Stimulated activated CD4-positive, alpha-beta T cell treated with anti-CD3 and anti-CD28 coated beads, TNF-alpha, amount 100 ng/mL, for 48 hours (primary cell): ENCODE measurements at regions not wholly inside any gene's neighbourhood (a gene's known extent, or its start where the extent isn't known, plus 50 kb on each side); places are given as distances from the start of the nearest gene placed in this dataset.
"Not testable (repeated sequence)": the region's sequence is repeated elsewhere in the genome, so short reads cannot be mapped to it uniquely, and the experiment has no call there.

Source experiments
- DNase-seq, 3 donors: peaks; one replicate each; pipeline ENCODE4 v3.0.0-alpha.2; 2020; ENCODE audit warnings: low read depth in 3 of 3

DNA sequence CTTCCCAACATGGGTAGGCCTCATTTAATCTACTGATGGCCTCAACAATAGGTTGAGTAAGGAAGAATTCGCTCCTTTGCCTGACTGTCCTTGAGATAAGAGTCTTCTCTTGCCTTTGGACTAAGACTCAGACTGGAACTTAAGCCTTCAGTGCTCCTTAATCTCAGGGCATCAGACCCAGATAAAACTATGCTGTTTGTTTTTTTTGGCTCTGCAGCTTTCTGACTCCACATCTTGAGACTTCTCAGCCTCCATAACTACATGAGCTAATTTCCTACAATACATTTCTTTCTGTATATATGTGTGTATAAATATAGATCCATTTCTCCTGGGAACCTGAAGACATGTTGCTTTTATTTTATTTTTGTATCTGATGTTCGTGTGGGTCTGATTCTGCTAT lies 1470.7 kb upstream of the PRMT6 start:
- no peak for DNase-seq

DNA sequence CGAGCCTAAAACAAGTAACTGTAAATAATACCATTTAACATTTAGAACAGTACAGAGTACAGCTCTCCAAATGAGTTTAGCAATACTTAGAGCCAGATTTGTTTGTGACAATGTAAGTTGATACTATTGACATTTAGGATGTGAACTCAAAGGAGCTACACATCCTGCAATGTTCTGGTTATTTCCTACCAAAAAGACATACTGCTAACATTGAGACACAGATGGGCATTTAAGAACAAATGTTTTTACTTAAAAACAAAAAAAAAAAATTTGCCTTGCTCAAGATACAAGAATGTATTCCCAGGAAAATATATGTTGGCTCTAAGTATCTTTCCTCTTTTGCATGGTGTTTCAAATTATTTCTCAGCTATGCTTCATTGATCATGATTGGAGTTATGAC lies 1464.8 kb upstream of the PRMT6 start:
- no peak for DNase-seq

DNA sequence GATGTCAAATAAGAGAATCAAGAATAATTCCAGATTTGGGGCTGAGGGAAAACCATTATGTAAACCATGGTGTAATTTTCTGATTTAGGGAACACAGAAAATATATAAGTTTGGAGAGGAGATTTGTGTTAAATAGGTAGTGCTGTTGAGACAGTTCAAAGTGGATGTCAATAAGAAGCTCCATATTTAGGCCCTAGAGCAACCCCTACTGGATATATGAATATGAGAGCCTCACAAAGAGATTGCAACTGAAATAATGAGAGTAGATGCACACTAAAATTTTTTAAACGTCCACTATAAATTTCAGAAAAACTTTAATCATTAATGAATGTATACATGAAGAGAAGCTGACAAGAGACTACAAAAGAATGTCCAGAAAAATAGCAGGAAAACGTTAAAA lies 1447.8 kb upstream of the PRMT6 start:
- no peak for DNase-seq

DNA sequence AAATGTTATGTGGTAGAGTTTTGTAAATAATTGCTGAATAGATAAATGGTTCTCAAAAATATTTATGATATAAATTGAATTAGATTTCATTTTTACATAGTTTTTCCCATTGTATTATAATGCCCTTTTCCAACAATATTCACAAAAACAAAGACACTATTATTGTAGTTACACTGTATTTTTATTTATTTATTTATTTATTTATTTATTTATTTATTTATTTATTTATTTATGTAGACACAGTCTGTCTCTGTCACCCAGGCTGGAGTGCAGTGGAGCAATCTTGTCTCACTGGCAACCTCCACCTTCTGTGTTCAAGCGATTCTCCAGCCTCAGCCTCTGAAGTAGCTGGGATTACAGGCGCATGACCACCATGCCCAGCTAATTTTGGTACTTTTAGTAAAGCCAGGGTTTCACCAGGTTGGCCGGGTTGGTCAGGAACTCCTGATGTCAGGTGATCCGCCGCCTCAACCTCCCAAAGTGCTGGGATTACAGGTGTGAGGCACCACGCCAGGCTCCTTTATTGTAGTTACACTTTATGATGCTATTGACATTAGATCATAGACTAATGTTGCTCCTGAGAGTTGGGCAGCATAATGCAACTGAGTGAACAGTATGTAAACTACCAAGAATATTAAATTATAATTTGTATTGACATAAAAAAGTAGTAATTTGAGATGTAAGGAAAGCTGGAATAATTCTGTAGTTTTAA lies 1430.0 kb upstream of the PRMT6 start:
- DNase-seq: no peak

DNA sequence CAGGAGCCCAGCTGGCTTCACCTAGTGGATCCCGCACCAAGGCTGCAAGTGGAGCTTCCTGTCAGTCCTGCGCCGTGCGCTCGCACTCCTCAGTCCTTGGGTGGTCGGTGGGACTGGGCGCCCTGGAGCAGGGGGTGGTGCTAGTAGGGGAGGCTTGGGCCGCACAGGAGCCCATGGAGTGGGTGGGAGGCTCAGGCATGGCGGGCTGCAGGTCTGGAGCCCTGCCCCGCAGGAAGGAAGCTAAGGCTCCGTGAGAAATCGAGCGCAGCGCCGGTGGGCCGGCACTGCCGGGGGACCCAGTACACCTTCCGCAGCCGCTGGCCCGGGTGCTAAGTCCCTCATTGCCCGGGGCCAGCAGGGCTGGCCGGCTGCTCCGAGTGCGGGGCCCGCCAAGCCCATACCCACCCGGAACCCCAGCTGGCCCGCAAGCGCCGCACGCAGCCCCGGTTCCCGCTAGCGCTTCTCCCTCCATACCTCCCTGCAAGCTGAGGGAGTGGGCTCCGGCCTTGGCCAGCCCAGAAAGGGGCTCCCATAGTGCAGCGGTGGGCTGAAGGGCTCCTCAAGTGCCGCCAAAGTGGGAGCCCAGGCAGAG lies 1425.2 kb upstream of the PRMT6 start:
- DNase-seq: not testable (repeated sequence)

DNA sequence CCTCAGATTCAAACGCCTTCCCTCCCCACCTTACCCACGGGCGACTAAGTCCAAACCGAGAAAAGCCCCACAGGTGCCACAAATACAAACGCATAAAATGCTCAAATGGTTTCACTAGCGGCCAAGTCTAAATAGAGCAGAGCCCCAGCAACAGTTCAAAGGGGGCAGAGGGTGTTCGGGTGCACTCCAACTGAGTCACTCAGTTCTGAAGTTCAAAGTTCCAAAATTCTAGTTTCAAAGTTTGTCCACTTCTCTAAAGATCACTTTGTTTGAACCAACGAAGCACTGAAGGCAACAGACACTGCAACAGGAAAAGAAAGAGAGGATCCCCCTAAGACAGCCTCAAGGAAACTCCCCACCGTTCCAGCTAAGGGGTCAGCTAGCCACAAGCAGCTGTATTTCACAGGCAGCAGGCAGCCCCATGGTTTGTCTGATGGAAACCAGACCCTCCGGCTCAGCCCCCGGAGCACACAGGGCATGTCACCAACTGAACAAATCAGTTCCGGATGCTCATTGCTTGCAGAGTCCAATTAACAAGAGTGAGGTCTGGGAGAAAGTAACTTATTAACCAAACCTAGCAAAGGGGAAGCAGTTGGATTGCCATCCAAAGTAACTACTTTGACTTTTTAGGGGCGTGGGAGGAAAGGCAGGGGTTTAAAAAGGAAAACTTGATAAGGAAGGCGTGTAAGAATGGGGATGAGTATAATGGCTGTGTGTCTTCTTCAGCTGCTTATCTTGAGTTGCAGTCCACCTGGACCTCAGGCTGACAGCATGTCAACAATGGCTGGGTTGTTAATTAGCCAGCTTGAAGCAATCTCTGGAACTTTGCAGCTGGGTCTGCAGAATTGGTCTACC lies 1423.9 kb upstream of the PRMT6 start:
- DNase-seq: no peak

DNA sequence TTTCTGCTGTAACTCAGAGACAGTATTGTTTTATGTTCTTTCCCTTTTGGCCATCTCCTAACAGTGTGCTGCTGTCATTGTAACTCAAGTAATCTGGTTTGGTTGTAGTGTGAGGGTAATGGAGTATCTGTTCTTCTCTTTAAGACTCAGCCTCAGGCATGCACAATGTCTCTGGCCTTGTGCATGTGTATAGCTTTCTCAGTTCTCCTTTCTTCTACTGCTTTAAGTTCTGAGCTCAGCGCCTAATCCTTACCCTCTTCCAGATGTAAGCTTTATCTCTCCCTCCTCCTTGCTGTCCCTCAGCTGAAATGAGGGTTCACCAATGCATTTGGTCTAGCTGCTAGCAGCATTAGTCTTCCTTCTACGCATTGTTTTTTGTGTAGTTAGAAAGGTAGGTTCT lies 1420.4 kb upstream of the PRMT6 start:
- no peak for DNase-seq

DNA sequence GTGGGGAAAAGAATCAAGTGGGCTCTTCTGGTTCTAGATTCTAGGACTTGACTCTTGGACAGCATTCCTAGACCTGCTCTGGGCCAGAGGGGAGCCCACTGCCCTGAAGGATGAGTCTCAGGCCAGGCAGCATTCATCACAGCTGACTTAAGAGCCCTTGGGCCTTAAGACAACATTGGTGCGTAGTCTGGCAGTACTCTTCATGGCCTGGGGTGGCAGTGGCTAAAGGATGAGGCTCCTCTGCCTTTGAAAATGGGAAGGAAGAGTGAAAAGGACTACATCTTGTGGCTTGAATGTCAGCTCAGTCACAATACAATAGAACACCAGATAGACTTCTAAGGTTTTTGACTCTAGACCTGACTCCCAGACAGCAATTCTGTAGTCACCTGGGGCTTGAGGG lies 1415.1 kb upstream of the PRMT6 start:
- DNase-seq: no peak

DNA sequence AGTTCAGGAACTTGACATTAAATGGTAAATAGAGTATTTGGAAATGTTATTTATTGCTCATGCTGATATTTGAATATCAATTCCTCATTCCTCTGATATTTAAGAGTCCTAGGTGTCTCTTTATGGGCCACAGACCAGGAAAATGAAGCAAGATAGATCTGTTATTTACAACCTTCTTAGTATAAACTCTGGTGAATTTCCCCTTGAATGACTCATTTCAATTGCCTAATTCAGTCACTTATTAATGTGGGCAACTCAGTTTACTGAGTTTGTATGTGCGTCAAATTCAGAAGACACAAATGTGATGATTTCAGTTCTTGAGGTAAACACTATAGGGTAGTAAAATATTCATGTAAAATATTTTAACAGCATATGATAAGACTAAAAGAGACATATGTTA lies 1404.4 kb upstream of the PRMT6 start:
- DNase-seq: no peak

DNA sequence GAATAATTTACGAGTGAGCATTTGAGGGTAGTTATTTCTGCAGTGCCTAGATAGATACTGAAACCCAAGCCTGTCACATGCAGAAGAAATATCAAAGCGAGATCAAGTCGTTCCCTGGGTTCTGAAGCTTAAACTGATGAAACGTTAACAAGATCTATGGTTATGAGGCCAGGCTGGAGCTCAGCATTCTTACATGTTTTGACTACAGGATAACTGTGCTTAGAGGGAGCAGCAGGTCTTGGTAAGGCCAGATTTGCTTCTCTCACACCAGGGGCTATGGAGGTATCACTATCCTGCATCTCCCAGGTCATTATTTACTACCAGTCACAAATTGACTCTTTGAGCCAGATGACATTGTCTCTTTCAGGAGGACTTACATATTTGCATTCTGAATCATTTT lies 1401.4 kb upstream of the PRMT6 start:
- DNase-seq: no peak

DNA sequence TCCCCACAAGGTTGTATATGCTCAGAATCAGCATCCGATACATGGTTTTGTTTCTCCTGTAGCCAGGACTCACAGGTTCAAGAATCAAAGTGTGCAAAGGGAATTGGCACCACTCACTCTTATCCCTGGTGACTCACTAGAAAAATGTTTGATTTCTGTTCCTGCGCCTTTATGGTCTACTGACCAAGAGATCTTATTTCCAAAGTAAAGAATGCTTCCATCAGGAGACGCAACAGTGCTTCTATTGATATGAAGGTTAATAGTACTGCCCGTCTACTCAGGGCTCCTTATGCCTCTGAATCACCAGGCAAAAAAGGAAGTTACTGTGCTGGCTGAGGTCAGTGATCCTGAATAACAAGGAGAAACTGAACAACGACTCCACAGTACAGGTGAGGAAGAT lies 1392.0 kb upstream of the PRMT6 start:
- no peak for DNase-seq

DNA sequence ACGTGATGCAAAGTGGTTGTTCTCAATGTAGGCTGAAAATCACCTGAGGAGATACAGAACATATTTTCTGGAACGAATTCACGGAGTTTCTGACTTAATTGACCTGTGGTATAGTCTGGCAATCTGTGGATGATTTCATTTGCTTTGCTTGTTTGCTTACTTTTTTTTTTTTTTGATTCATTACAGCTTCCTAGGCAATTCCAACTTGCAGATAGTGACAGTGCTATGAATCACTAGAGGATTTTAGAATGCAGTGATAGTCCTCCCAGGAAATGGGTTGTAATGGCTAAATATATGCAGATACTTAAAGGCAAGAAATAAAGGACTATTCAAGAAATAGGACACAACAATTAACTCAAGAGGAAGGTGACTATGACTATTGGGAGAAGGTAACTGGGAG lies 1378.1 kb upstream of the PRMT6 start:
- DNase-seq: no peak

DNA sequence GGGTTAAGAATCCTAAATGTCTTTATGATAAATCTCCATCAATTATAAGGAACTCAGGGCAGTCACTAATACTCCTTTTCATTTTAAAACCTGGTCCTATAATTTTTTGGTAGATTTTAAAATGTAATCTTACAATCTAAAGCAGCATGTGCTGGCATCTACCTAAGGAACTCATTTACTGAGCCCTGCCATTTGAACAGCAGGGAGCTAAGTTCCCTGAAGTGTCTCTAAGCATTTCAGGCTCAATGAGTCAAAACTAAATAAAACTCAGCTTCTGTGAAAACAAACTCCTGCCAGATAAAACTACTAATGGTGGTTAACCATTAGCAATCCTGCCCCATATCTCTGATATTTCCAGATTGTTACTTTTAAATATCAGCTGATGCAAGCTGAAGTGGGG lies 1371.8 kb upstream of the PRMT6 start:
- DNase-seq: no peak

DNA sequence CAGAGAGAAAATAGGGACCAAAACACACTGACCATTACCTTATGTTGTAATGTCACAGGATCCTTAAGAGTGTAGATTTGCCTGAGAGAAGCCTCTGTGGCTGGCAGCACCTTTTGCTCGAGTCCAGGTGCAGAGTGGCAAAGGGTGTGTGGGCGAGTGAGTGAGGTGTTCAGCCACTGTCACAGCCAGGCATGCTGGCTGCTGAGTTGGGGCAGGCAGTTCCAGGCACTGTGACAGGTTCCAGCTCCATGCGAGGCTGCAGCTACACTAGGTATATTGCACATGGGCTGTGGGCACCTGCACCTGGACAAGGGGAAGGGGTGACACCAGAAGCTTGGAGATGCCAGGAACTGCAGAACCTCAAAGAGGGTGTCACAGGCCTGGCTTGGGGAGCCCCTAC lies 1370.4 kb upstream of the PRMT6 start:
- no peak for DNase-seq

DNA sequence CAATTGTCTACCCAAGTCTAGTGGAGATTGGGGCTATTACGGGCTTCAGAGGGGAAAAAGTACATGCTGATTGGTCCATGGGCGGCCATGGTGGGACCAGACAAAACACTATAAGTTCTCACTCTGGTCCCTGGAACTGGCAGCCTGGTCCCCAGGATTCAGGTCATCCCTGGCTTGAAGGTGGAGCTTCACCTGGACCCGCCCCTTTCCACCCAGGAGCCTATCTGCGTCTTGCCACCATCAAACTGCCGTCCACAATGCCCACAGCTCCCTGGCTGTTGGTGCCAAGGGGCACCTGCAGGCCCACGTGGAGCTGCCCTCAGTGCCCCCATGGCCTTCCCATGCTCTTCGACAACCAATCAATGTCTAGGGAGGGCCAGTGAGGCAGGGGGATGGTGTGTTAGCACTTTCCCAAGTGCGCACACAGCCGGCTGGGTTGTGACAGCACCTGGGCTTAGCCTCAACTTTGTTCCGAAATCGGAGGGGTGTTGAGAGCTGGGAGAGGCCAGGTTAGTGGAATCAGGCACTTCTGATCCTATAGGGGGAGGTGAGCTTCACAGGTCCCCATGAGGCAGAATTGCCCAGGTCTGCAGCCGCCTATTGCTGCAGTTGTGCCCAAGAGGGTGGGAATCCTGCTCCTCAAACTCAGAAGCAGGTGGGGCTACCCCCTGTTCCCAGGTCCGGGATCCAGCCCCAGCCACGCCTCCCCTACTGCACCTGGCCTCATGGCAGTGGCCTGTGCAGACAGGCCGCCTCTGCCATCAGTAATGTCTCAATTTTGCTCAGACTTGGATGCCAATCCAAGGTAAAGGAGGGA lies 1369.4 kb upstream of the PRMT6 start:
- no peak for DNase-seq

DNA sequence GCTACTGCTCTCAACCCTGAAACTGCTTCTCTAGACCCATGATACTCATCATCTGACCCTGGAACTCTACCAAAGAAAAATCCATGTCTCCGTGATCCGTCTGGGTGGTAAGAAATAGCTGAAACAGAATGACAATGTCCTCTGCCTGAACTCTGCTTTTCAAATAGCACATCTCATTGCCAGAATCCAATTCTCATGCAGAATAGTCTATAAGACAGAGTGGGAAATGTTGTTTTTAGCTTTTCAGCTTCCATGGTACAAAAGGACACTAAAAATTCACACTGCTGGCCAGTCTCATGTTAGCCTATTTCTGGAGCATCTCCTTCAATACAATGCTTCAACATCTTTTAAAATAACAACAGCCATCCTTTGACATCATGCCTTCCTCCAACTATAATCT lies 1355.8 kb upstream of the PRMT6 start:
- no peak for DNase-seq

DNA sequence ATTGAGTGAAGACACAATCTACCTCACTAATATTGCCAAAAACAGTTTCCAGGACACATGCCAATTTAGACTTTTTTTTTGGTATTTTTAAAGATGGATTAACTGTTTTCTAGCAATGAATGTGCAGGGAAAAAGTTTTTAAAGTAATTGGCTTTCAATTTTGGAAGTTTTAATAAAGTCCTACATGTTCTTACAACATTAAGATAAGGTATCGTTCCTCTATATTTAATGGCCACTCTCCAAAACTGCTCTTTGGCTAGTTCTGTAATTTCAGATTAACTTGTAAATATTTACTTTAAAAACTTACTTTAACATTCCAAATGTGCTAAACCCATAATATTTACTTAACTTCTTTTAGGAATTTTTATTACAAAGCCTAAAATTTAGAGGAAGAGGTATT lies 1332.2 kb upstream of the PRMT6 start:
- no peak for DNase-seq

DNA sequence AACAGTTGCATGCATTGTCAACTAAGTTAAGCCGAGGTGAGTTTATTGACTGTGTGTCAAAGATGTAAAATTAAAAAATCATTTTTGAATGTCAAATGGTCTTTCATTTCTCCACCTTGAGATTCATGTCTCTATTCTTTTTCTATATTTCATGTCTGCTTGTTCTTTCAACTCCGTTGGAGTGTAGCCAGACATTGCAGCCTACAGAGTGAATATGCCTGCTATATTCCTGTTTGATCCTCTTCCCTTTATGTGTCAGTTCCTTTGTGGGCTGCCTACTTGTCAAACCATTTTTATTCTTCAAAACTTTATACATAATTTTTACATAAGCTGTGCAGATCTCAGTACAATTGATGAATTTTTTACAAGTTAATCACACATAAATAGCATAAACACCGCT lies 1325.8 kb upstream of the PRMT6 start:
- no peak for DNase-seq

DNA sequence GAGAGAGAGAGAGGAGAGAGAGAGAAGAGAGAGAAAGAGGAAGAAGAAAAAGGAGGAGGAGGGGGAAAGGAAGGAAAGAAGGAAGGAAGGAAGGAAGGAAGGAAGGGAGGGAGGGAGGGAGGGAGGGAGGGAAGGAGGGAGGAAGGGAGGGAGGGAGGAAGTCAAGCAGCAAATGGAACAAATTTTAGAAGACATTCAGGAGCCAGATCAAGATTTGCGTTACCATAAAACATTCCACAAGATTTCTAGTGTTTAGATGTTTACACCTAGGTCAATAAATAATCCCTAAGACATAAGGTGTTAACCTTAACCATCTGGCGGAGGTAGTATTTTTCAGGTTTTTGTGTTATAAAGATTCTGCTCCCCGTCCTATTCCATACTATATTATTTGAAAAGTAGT lies 1320.1 kb upstream of the PRMT6 start:
- no peak for DNase-seq

DNA sequence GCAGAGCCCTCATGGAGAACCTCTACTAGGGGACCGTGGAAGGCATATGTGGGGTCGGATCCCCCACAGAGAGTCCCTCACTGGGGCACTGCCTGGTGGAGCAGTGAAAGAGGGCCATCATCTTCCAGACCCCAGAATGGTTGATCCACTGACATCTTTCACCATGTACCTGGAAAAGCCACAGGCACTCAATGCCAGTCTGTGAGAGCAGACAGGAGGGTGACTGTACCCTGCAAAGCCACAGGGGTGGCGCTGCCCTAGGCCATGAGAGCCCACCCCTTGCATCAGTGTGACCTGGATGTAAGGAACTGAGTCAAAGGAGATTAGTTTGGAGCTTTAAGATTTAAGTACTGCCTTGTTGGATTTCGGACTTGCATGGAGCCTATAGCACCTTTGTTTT lies 1276.7 kb upstream of the PRMT6 start:
- no peak for DNase-seq

DNA sequence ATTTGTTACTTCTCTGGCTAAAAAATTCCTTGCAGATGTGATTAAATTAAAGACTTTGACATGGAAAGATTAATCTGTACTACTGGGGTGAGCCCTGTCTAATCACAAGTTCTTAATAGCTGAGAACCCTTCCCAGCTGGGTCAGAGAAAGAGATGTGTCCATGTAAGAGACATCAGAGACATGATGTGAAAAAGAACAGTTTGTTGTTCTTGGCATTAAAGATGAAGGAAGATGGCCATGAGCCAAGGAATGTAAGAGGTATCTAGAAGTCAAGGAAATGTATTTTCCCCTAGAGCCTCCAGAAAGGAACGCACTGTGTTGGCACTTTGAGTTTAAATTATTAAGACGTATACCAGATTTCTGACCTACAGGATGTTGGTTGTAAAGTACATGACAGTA lies 1271.5 kb upstream of the PRMT6 start:
- no peak for DNase-seq

DNA sequence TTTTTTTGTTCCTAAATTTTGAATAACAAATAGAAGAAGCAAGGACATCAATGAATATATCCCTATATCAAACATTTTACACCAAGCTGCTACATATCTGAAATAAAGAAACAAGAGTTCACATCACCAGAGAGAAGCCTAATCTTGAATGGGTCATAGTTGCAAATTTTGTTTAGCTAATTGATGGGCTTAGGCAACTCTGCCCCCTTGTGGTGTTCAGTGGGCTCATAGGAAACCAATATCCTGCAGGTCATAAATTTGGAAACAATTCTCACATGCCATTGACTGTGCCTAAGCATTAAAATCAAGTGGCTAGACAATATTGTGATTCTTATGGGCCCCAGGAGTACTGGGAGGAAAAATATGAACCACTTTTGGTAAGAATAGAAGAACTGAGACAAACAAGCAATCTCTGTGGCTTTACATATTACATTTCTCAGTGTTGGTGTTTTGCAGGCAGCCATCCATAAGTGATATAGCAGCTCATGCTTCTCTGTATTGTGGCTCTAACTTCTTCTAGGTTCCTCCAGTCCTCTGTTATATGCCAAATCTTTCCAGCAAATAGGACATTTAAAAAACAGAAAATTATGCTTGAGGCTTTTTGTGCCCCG lies 1262.8 kb upstream of the PRMT6 start:
- peak in 2 of 3 donors; percentile 1 for DNase-seq
